Right renal cortex interstitium (tissue), 3 donors: ENCODE measurements at regions not wholly inside any gene's neighbourhood (a gene's known extent, or its start where the extent isn't known, plus 50 kb on each side); places are given as distances from the start of the nearest gene placed in this dataset.
A peak's percentile ranks its signal among the peaks of the same experiment; 100 is the strongest.

ENCODE experiments used
- DNase-seq, 3 donors: peaks; one replicate each; pipeline ENCODE4 v3.0.0-alpha.2; 2013; ENCODE audit warnings: low read depth in 3 of 3, low spot score in 2 of 3

- DNase-seq, result no peak
These were observed 72.8 kb upstream of the MC4R start for GRCh38 chr18:60445341-60445740.

- no peak for DNase-seq
These were observed 74.2 kb upstream of the MC4R start for GRCh38 chr18:60446821-60447220.

GRCh38 chr18:60448487-60449267 lies 76.1 kb upstream of the MC4R start:
- DNase-seq, result no peak

- DNase-seq, result no peak
These were observed 79.8 kb upstream of the MC4R start for GRCh38 chr18:60452421-60452820.

GRCh38 chr18:60466677-60467076 lies 94.1 kb upstream of the MC4R start:
- no peak for DNase-seq

GRCh38 chr18:60469387-60470100 lies 97.0 kb upstream of the MC4R start:
- no peak for DNase-seq

GRCh38 chr18:60471652-60472051 lies 99.1 kb upstream of the MC4R start:
- DNase-seq, result no peak

GRCh38 chr18:60485201-60485600 lies 112.6 kb upstream of the MC4R start:
- DNase-seq, result no peak

- DNase-seq, result no peak
These were observed 120.5 kb upstream of the MC4R start for GRCh38 chr18:60493066-60493465.

- DNase-seq, result no peak
These were observed 127.1 kb upstream of the MC4R start for GRCh38 chr18:60499675-60500074.

- DNase-seq, result no peak
These were observed 128.4 kb upstream of the MC4R start for GRCh38 chr18:60500960-60501359.

GRCh38 chr18:60502591-60502990 lies 130.0 kb upstream of the MC4R start:
- no peak for DNase-seq

GRCh38 chr18:60503199-60503598 lies 130.6 kb upstream of the MC4R start:
- no peak for DNase-seq

- DNase-seq, result no peak
These were observed 133.6 kb upstream of the MC4R start for GRCh38 chr18:60506190-60506589.

GRCh38 chr18:60506682-60507081 lies 134.1 kb upstream of the MC4R start:
- no peak for DNase-seq

GRCh38 chr18:60508108-60508507 lies 135.5 kb upstream of the MC4R start:
- DNase-seq, result no peak

GRCh38 chr18:60534538-60534937 lies 162.0 kb upstream of the MC4R start:
- no peak for DNase-seq

GRCh38 chr18:60537074-60537473 lies 164.5 kb upstream of the MC4R start:
- no peak for DNase-seq

GRCh38 chr18:60538891-60539290 lies 166.3 kb upstream of the MC4R start:
- no peak for DNase-seq

- no peak for DNase-seq
These were observed 169.1 kb upstream of the MC4R start for GRCh38 chr18:60541661-60542060.

GRCh38 chr18:60543646-60544045 lies 171.1 kb upstream of the MC4R start:
- DNase-seq, result no peak

- peak; percentile 18 to 27 (median 23) for DNase-seq
These were observed 176.9 kb upstream of the MC4R start for GRCh38 chr18:60549338-60549960.
